Kidney epithelial cell (primary cell): ENCODE measurements at regions not wholly inside any gene's neighbourhood (a gene's known extent, or its start where the extent isn't known, plus 50 kb on each side); places are given as distances from the start of the nearest gene placed in this dataset.

Experiments
- DNase-seq: peaks from one replicate; pipeline ENCODE4 v3.0.0-alpha.2; 2010; ENCODE audit warnings: low read depth
- H3K27me3 ChIP-seq: 2 replicates; pipeline ENCODE4 v1.6.0; 2011; ENCODE audit warnings: low read length; ENCODE audit not compliant: control insufficient read depth, insufficient read depth
- H3K36me3 ChIP-seq: 2 replicates; pipeline ENCODE4 v1.5.1; 2011; ENCODE audit warnings: low read length; ENCODE audit not compliant: control insufficient read depth, insufficient read depth
- H3K4me3 ChIP-seq: 2 replicates; pipeline ENCODE4 v1.5.1; 2011; ENCODE audit warnings: low read depth, mild to moderate bottlenecking, control low read depth, low read length
- CTCF ChIP-seq: IDR thresholded peaks from 2 replicates; pipeline ENCODE4 v1.5.1; 2011; ENCODE audit warnings: mild to moderate bottlenecking, moderate library complexity, low read length, control low read depth, inconsistent platforms; ENCODE audit not compliant: insufficient read depth, poor library complexity, severe bottlenecking

- no peaks in the 10 kb centered on the region for H3K27me3 ChIP-seq
- no peak for TF ChIP-seq CTCF
- no peak overlapping the region for H3K4me3 ChIP-seq
- H3K36me3 ChIP-seq, result no peaks in the 10 kb centered on the region
- DNase-seq, result no peak
Observed at GRCh38 chr18:73316513-73316912, 448.7 kb upstream of the NETO1 start.

GRCh38 chr18:73315381-73315780 lies 447.6 kb upstream of the NETO1 start:
- no peak for TF ChIP-seq CTCF
- Histone ChIP-seq H3K36me3 (no peaks in the 10 kb centered on the region), H3K27me3 (no peaks in the 10 kb centered on the region), H3K4me3 (no peak overlapping the region)
- no peak for DNase-seq

GRCh38 chr18:73313476-73313875 lies 445.7 kb upstream of the NETO1 start:
- no peak overlapping the region for H3K4me3 ChIP-seq
- DNase-seq, result no peak
- no peaks in the 10 kb centered on the region for H3K27me3 ChIP-seq
- no peaks in the 10 kb centered on the region for H3K36me3 ChIP-seq
- TF ChIP-seq CTCF, result no peak

GRCh38 chr18:73296686-73297085 lies 428.9 kb upstream of the NETO1 start:
- DNase-seq, result no peak
- Histone ChIP-seq H3K27me3 (no peaks in the 10 kb centered on the region), H3K4me3 (no peak overlapping the region), H3K36me3 (no peaks in the 10 kb centered on the region)
- no peak for TF ChIP-seq CTCF

GRCh38 chr18:73292156-73292555 lies 424.4 kb upstream of the NETO1 start:
- H3K4me3 ChIP-seq, result no peak overlapping the region
- DNase-seq, result no peak
- TF ChIP-seq CTCF, result no peak
- no peaks in the 10 kb centered on the region for H3K36me3 ChIP-seq
- no peaks in the 10 kb centered on the region for H3K27me3 ChIP-seq

- no peak for DNase-seq
- no peak overlapping the region for H3K4me3 ChIP-seq
- H3K36me3 ChIP-seq, result no peaks in the 10 kb centered on the region
- no peaks in the 10 kb centered on the region for H3K27me3 ChIP-seq
- TF ChIP-seq CTCF, result no peak
Observed at GRCh38 chr18:73288813-73289212, 421.0 kb upstream of the NETO1 start.
